Neural progenitor cell (in vitro differentiated cells): ENCODE measurements at regions not wholly inside any gene's neighbourhood (a gene's known extent, or its start where the extent isn't known, plus 50 kb on each side); places are given as distances from the start of the nearest gene placed in this dataset.

Experiments used
- DNase-seq: peaks from one replicate; pipeline ENCODE4 v3.0.0-alpha.2; 2016; ENCODE audit warnings: low spot score
- H2AFZ ChIP-seq: fragments of 200-600 bp; sonication (generic); replicated peaks from 2 replicates; pipeline ENCODE4 v1.6.1; 2016; ENCODE audit warnings: antibody characterized with exemption
- H3F3A ChIP-seq: fragments of 200-600 bp; sonication (generic); 2 replicates; pipeline ENCODE4 v1.6.1; 2016; ENCODE audit warnings: antibody characterized with exemption, low read depth
- H3K27ac ChIP-seq: fragments of 200-600 bp; sonication (generic); 2 replicates; pipeline ENCODE4 v1.5.1; 2016; ENCODE audit warnings: mild to moderate bottlenecking
- H3K27me3 ChIP-seq: fragments of 200-600 bp; sonication (generic); 2 replicates; pipeline ENCODE4 v1.6.1; 2016; ENCODE audit warnings: mild to moderate bottlenecking, moderate library complexity
- H3K36me3 ChIP-seq: fragments of 200-600 bp; sonication (generic); 2 replicates; pipeline ENCODE4 v1.5.1; 2016
- H3K4me1 ChIP-seq: fragments of 200-600 bp; sonication (generic); 2 replicates; pipeline ENCODE4 v1.6.1; 2016; ENCODE audit warnings: mixed run types
- H3K4me2 ChIP-seq: fragments of 200-600 bp; sonication (generic); 2 replicates; pipeline ENCODE4 v1.6.1; 2016
- H3K4me3 ChIP-seq: fragments of 200-600 bp; sonication (generic); 2 replicates; pipeline ENCODE4 v1.5.1; 2016
- H3K79me2 ChIP-seq: fragments of 200-600 bp; sonication (generic); 2 replicates; pipeline ENCODE4 v1.6.1; 2016; ENCODE audit warnings: low read depth
- H3K9ac ChIP-seq: fragments of 200-600 bp; sonication (generic); 2 replicates; pipeline ENCODE4 v1.6.1; 2016
- H3K9me3 ChIP-seq: fragments of 200-600 bp; sonication (generic); 2 replicates; pipeline ENCODE4 v1.5.1; 2016; ENCODE audit warnings: low read depth
- H4K20me1 ChIP-seq: fragments of 200-600 bp; sonication (generic); 2 replicates; pipeline ENCODE4 v1.6.1; 2016; ENCODE audit warnings: low read depth
- H3K27ac Mint-ChIP-seq: 3 replicates; pipeline ENCODE4 v1.8.0; 2021; ENCODE audit warnings: mixed read lengths
- H3K27me3 Mint-ChIP-seq: 2 replicates; pipeline ENCODE4 v1.8.0; 2022; ENCODE audit warnings: low read depth, mild to moderate bottlenecking, inconsistent platforms, moderate library complexity, mixed read lengths; ENCODE audit not compliant: insufficient read depth
- H3K36me3 Mint-ChIP-seq: 3 replicates; pipeline ENCODE4 v1.8.0; 2021; ENCODE audit warnings: mixed read lengths
- H3K4me1 Mint-ChIP-seq: 3 replicates; pipeline ENCODE4 v1.8.0; 2021; ENCODE audit warnings: mixed read lengths
- H3K4me3 Mint-ChIP-seq: 3 replicates; pipeline ENCODE4 v1.8.0; 2021; ENCODE audit warnings: mild to moderate bottlenecking, moderate library complexity, mixed read lengths
- H3K9me3 Mint-ChIP-seq: 3 replicates; pipeline ENCODE4 v1.8.0; 2020; ENCODE audit warnings: mixed read lengths
- EZH2 ChIP-seq: fragments of 200-600 bp; sonication (generic); IDR thresholded peaks from 2 replicates; pipeline ENCODE4 v1.6.1; 2017; ENCODE audit warnings: antibody characterized with exemption, mild to moderate bottlenecking, moderate library complexity
- EZH2phosphoT487 ChIP-seq: fragments of 200-600 bp; sonication (generic); IDR thresholded peaks from 2 replicates; pipeline ENCODE4 v1.6.1; 2017; ENCODE audit warnings: antibody characterized with exemption
- TF ChIP-seq, protein P1 (sequence below): fragments of 200-600 bp; sonication (generic); IDR thresholded peaks from 2 replicates; pipeline ENCODE4 v1.5.1; 2017; ENCODE audit warnings: antibody characterized with exemption, mild to moderate bottlenecking

GRCh38 chr4:124372916-124373315, 339.6 kb downstream of the ANKRD50 start:
- peaks cover 4% of the 10 kb centered on the region for H3K9me3 Mint-ChIP-seq
- TF ChIP-seq EZH2phosphoT487 (no peak), EZH2 (no peak)
- TF ChIP-seq, protein P1, sequence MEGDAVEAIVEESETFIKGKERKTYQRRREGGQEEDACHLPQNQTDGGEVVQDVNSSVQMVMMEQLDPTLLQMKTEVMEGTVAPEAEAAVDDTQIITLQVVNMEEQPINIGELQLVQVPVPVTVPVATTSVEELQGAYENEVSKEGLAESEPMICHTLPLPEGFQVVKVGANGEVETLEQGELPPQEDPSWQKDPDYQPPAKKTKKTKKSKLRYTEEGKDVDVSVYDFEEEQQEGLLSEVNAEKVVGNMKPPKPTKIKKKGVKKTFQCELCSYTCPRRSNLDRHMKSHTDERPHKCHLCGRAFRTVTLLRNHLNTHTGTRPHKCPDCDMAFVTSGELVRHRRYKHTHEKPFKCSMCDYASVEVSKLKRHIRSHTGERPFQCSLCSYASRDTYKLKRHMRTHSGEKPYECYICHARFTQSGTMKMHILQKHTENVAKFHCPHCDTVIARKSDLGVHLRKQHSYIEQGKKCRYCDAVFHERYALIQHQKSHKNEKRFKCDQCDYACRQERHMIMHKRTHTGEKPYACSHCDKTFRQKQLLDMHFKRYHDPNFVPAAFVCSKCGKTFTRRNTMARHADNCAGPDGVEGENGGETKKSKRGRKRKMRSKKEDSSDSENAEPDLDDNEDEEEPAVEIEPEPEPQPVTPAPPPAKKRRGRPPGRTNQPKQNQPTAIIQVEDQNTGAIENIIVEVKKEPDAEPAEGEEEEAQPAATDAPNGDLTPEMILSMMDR, result no peak
- Histone ChIP-seq H4K20me1 (no peaks in the 10 kb centered on the region), H3K9ac (no peak overlapping the region), H3K4me1 (no peaks in the 10 kb centered on the region), H3K9me3 (no peaks in the 10 kb centered on the region), H2AFZ (no peak overlapping the region), H3K27me3 (no peaks in the 10 kb centered on the region), H3K36me3 (no peaks in the 10 kb centered on the region), H3K27ac (no peak overlapping the region), H3K4me3 (no peak overlapping the region), H3K79me2 (no peaks in the 10 kb centered on the region), H3K4me2 (no peak overlapping the region), H3F3A (no peaks in the 10 kb centered on the region)
- H3K4me3 Mint-ChIP-seq, result no peak overlapping the region
- H3K36me3 Mint-ChIP-seq, result no peaks in the 10 kb centered on the region
- H3K27ac Mint-ChIP-seq, result no peak overlapping the region
- no peaks in the 10 kb centered on the region for H3K4me1 Mint-ChIP-seq
- DNase-seq, result no peak
- peaks cover 2% of the 10 kb centered on the region for H3K27me3 Mint-ChIP-seq

GRCh38 chr4:124386163-124386562, 326.4 kb downstream of the ANKRD50 start:
- no peaks in the 10 kb centered on the region for H3K36me3 ChIP-seq
- H4K20me1 ChIP-seq, result no peaks in the 10 kb centered on the region
- no peak for DNase-seq
- H3K27ac ChIP-seq, result no peak overlapping the region
- H3K4me3 Mint-ChIP-seq, result no peak overlapping the region
- no peaks in the 10 kb centered on the region for H3K36me3 Mint-ChIP-seq
- no peak overlapping the region for H3K27ac Mint-ChIP-seq
- no peaks in the 10 kb centered on the region for H3K79me2 ChIP-seq
- no peak for TF ChIP-seq EZH2phosphoT487
- no peak for TF ChIP-seq EZH2
- TF ChIP-seq, protein P1, result no peak
- no peak overlapping the region for H3K9ac ChIP-seq
- H3K27me3 ChIP-seq, result no peaks in the 10 kb centered on the region
- no peak overlapping the region for H2AFZ ChIP-seq
- H3F3A ChIP-seq, result no peaks in the 10 kb centered on the region
- no peaks in the 10 kb centered on the region for H3K4me1 ChIP-seq
- peaks cover 2% of the 10 kb centered on the region for H3K4me1 Mint-ChIP-seq
- H3K9me3 Mint-ChIP-seq, result no peaks in the 10 kb centered on the region
- no peak overlapping the region for H3K4me2 ChIP-seq
- no peak overlapping the region for H3K4me3 ChIP-seq
- H3K27me3 Mint-ChIP-seq, result peaks cover 2% of the 10 kb centered on the region
- H3K9me3 ChIP-seq, result no peaks in the 10 kb centered on the region

- H3K79me2 ChIP-seq, result no peaks in the 10 kb centered on the region
- no peak overlapping the region for H3K4me2 ChIP-seq
- H3K9ac ChIP-seq, result no peak overlapping the region
- H4K20me1 ChIP-seq, result no peaks in the 10 kb centered on the region
- H3K36me3 ChIP-seq, result no peaks in the 10 kb centered on the region
- TF ChIP-seq EZH2 (no peak), EZH2phosphoT487 (no peak)
- TF ChIP-seq, protein P1, result no peak
- no peak overlapping the region for H2AFZ ChIP-seq
- no peak for DNase-seq
- H3K27ac Mint-ChIP-seq, result no peak overlapping the region
- H3K4me1 ChIP-seq, result no peaks in the 10 kb centered on the region
- H3K9me3 Mint-ChIP-seq, result no peaks in the 10 kb centered on the region
- peaks cover 2% of the 10 kb centered on the region for H3K27me3 Mint-ChIP-seq
- no peaks in the 10 kb centered on the region for H3K36me3 Mint-ChIP-seq
- H3K27ac ChIP-seq, result no peak overlapping the region
- peaks cover 2% of the 10 kb centered on the region for H3K4me1 Mint-ChIP-seq
- H3F3A ChIP-seq, result no peaks in the 10 kb centered on the region
- no peaks in the 10 kb centered on the region for H3K9me3 ChIP-seq
- no peak overlapping the region for H3K4me3 ChIP-seq
- no peaks in the 10 kb centered on the region for H3K27me3 ChIP-seq
- H3K4me3 Mint-ChIP-seq, result no peak overlapping the region
Observed at GRCh38 chr4:124386648-124387047, 325.9 kb downstream of the ANKRD50 start.

GRCh38 chr4:124389591-124389990, 322.9 kb downstream of the ANKRD50 start:
- Histone ChIP-seq H3K9me3 (no peaks in the 10 kb centered on the region), H3K27ac (no peak overlapping the region), H3K36me3 (no peaks in the 10 kb centered on the region), H3K4me3 (no peak overlapping the region), H4K20me1 (no peaks in the 10 kb centered on the region), H3K4me1 (no peaks in the 10 kb centered on the region), H2AFZ (peak overlapping the region; percentile 32), H3K27me3 (no peaks in the 10 kb centered on the region), H3K9ac (no peak overlapping the region), H3K4me2 (no peak overlapping the region), H3F3A (no peaks in the 10 kb centered on the region), H3K79me2 (no peaks in the 10 kb centered on the region)
- Mint-ChIP-seq H3K4me3 (no peak overlapping the region), H3K27ac (no peak overlapping the region), H3K27me3 (peaks cover 2% of the 10 kb centered on the region), H3K9me3 (no peaks in the 10 kb centered on the region), H3K36me3 (no peaks in the 10 kb centered on the region), H3K4me1 (peaks cover 2% of the 10 kb centered on the region)
- TF ChIP-seq, protein P1, result no peak
- TF ChIP-seq EZH2phosphoT487 (no peak), EZH2 (no peak)
- no peak for DNase-seq
